OCI-LY7 (cell line): ENCODE measurements at regions not wholly inside any gene's neighbourhood (a gene's known extent, or its start where the extent isn't known, plus 50 kb on each side); places are given as distances from the start of the nearest gene placed in this dataset.
"Not testable (repeated sequence)": the region's sequence is repeated elsewhere in the genome, so short reads cannot be mapped to it uniquely, and the experiment has no call there.

Source experiments
- BruUV-seq: library from RNA; stranded (reverse); fragments of 400-500 nt; replicated peaks from 2 replicates; lab custom pipeline; 2021; lab: Mats Ljungman, UMichigan
- CTCF ChIA-PET: fragments of 300-600 bp; sonication (Branson Sonifier 250); formaldehyde crosslinking; loops from one replicate; lab custom pipeline; 2022; ENCODE audit warnings: antibody characterized with exemption; ENCODE audit not compliant: unreplicated experiment; lab: Charles Lee
- POLR2A ChIA-PET: fragments of 300-600 bp; sonication (Branson Sonifier 250); formaldehyde crosslinking; loops from one replicate; lab custom pipeline; 2022; ENCODE audit warnings: antibody characterized with exemption; lab: Charles Lee
- DNase-seq: peaks from one replicate; pipeline ENCODE4 v3.0.0-alpha.2; 2015; ENCODE audit warnings: low spot score
- H2AFZ ChIP-seq: fragments of 200-600 bp; sonication (generic), shearing (Covaris generic); 2 replicates; pipeline ENCODE4 v1.6.1; 2014; ENCODE audit warnings: mild to moderate bottlenecking, antibody characterized with exemption, low read length, moderate library complexity
- H3K27ac ChIP-seq: fragments of 200-600 bp; sonication (generic); 2 replicates; pipeline ENCODE4 v1.5.1; 2014; ENCODE audit warnings: mixed run types, low read depth, mild to moderate bottlenecking, moderate library complexity, low read length, inconsistent platforms; ENCODE audit not compliant: poor library complexity, severe bottlenecking
- H3K36me3 ChIP-seq: fragments of 200-600 bp; sonication (generic); 2 replicates; pipeline ENCODE4 v1.6.1; 2014; ENCODE audit warnings: mild to moderate bottlenecking, antibody characterized with exemption, low read length, moderate library complexity, mixed read lengths; ENCODE audit not compliant: insufficient read depth
- H3K4me1 ChIP-seq: fragments of 200-600 bp; sonication (generic); 2 replicates; pipeline ENCODE4 v1.5.1; 2014; ENCODE audit warnings: mild to moderate bottlenecking, low read length; ENCODE audit not compliant: insufficient read depth, poor library complexity, severe bottlenecking
- H3K4me2 ChIP-seq: fragments of 200-600 bp; sonication (generic); 2 replicates; pipeline ENCODE4 v1.6.1; 2014; ENCODE audit warnings: mild to moderate bottlenecking, low read length
- H3K4me3 ChIP-seq: fragments of 200-600 bp; sonication (generic); 2 replicates; pipeline ENCODE4 v1.5.1; 2014; ENCODE audit warnings: mild to moderate bottlenecking, low read depth, low read length; ENCODE audit not compliant: poor library complexity, severe bottlenecking
- H3K79me2 ChIP-seq: fragments of 200-600 bp; sonication (generic); 2 replicates; pipeline ENCODE4 v1.6.1; 2016; ENCODE audit warnings: low read depth, mild to moderate bottlenecking, low read length, moderate library complexity, mixed read lengths; ENCODE audit not compliant: insufficient read depth
- H3K9me2 ChIP-seq: fragments of 200-600 bp; sonication (generic); 2 replicates; pipeline ENCODE4 v1.6.1; 2016; ENCODE audit warnings: mild to moderate bottlenecking, low read length, mixed read lengths; ENCODE audit not compliant: insufficient read depth
- H3K9me3 ChIP-seq: fragments of 200-600 bp; sonication (generic); 2 replicates; pipeline ENCODE4 v1.6.1; 2014; ENCODE audit warnings: mild to moderate bottlenecking, mixed run types, low read length, mixed read lengths
- H4K20me1 ChIP-seq: fragments of 200-600 bp; sonication (generic); 2 replicates; pipeline ENCODE4 v1.6.1; 2014; ENCODE audit warnings: mild to moderate bottlenecking, antibody characterized with exemption, low read length, moderate library complexity, mixed read lengths; ENCODE audit not compliant: insufficient read depth
- EZH2phosphoT487 ChIP-seq: fragments of 200-600 bp; sonication (generic); IDR thresholded peaks from 2 replicates; pipeline ENCODE4 v1.6.1; 2018; ENCODE audit warnings: low read depth, borderline replicate concordance, mild to moderate bottlenecking, mixed run types, antibody characterized with exemption, low read length, moderate library complexity, mixed read lengths
- intact Hi-C: fragments of 100-400 bp; cut with micrococcal nuclease; formaldehyde crosslinking; loops from one replicate; pipeline ENCODE4 v1.10.0; 2022; ENCODE audit not compliant: unreplicated experiment
- TF ChIP-seq, protein P1 (sequence below): fragments of 200-600 bp; sonication (generic); conservative IDR thresholded peaks from 2 replicates; pipeline ENCODE4 v1.5.1; 2014; ENCODE audit warnings: mild to moderate bottlenecking, antibody characterized with exemption, low read length, moderate library complexity, mixed read lengths

DNA sequence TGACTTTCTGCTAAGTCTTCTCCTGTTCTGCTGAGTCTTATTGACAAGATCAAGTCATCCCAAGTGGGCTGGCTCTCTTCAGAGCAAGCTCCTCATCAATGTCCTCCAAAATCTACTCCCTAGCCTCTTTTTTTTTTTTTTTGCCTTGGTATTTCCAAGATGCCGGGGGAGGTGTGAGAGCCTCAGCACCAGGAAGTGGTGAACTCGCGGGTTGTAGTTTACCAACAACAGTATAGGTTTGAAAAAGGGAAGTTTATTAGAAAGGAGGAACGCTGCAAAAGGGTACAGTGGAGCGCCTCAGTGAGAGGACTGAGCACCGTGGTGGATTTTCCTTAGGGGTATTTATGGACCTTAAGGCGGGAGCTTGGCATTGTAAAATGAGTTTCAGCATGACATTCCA is 94.3 kb upstream of the SGO1 start:
- POLR2A ChIA-PET, result interaction anchor here (0.6 kb wide), 1 partner anchor 28 kb away, joined by 3 read pairs; no protein-coding TSS in a partner anchor
- Histone ChIP-seq H2AFZ (no peak overlapping the region), H4K20me1 (no peaks in the 10 kb centered on the region), H3K9me2 (no peaks in the 10 kb centered on the region), H3K4me1 (no peaks in the 10 kb centered on the region), H3K9me3 (no peaks in the 10 kb centered on the region), H3K4me3 (no peak overlapping the region), H3K79me2 (no peaks in the 10 kb centered on the region), H3K27ac (no peak overlapping the region), H3K4me2 (no peak overlapping the region), H3K36me3 (no peaks in the 10 kb centered on the region)
- no peak for DNase-seq
- intact Hi-C loops, result no loop called here
- no peak for TF ChIP-seq EZH2phosphoT487
- TF ChIP-seq, protein P1, sequence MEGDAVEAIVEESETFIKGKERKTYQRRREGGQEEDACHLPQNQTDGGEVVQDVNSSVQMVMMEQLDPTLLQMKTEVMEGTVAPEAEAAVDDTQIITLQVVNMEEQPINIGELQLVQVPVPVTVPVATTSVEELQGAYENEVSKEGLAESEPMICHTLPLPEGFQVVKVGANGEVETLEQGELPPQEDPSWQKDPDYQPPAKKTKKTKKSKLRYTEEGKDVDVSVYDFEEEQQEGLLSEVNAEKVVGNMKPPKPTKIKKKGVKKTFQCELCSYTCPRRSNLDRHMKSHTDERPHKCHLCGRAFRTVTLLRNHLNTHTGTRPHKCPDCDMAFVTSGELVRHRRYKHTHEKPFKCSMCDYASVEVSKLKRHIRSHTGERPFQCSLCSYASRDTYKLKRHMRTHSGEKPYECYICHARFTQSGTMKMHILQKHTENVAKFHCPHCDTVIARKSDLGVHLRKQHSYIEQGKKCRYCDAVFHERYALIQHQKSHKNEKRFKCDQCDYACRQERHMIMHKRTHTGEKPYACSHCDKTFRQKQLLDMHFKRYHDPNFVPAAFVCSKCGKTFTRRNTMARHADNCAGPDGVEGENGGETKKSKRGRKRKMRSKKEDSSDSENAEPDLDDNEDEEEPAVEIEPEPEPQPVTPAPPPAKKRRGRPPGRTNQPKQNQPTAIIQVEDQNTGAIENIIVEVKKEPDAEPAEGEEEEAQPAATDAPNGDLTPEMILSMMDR, result no peak
- no TSS peak for BruUV-seq
- CTCF ChIA-PET, result no interaction called here

DNA sequence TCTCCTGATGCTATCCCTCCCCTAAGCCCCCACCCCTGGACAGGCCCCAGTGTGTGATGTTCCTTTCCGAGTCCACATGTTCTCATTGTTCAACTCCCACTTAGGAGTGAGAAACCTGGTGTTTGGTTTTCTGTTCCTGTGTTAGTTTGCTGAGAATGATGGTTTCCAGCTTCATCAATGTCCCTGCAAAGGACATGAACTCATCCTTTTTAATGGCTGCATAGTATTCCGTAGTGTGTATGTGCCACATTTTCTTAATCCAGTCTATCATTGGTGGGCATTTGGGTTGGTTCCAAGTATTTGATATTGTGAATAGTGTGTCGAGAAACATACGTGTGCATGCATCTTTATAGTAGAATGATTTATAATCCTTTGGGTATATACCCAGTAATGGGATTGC is 80.0 kb upstream of the SGO1 start:
- H3K4me3 ChIP-seq, H4K20me1 ChIP-seq, intact Hi-C loops, H3K27ac ChIP-seq, H3K9me3 ChIP-seq, H3K9me2 ChIP-seq, CTCF ChIA-PET, H2AFZ ChIP-seq, H3K4me1 ChIP-seq, H3K36me3 ChIP-seq, POLR2A ChIA-PET, DNase-seq, BruUV-seq, H3K4me2 ChIP-seq, H3K79me2 ChIP-seq: not testable (repeated sequence)

DNA sequence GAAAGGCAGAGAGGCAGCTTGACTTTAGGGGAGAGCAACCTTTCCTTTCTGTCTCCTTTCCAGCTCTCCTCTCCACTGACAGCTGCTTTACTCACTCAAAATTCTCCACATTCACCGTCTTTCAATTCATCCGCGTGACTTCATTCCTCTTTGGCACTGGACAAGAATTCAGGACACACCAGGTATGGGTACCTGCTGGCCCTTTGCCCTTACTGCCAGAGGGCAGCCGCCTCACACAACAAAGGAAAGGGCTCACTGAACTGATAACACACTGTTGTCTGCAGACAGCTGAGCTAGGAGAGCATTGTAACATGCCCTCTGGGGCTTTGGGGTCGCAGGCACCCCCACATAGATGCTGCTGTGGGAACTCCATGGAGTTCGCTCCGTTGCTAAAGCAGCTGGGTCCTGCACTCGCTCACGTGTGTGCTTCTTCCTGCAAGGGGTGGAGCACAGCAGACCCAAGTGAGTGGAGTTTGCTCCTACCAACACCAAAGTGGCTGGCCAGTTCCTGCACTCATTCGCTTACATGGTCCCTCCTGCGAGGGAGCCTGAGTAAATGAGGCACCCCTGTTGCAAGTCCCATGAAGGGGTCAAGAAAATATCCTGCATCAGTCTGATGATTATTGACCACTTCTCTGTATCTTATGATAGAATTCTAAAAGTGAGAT is 79.0 kb upstream of the SGO1 start:
- H3K4me2 ChIP-seq, result no peak overlapping the region
- no peaks in the 10 kb centered on the region for H3K9me2 ChIP-seq
- no peaks in the 10 kb centered on the region for H3K36me3 ChIP-seq
- H3K79me2 ChIP-seq, result no peaks in the 10 kb centered on the region
- no peaks in the 10 kb centered on the region for H3K4me1 ChIP-seq
- no peak overlapping the region for H3K27ac ChIP-seq
- H3K9me3 ChIP-seq, result no peaks in the 10 kb centered on the region
- no peak for DNase-seq
- no peak for TF ChIP-seq EZH2phosphoT487
- TF ChIP-seq, protein P1, result no peak
- BruUV-seq, result no TSS peak
- POLR2A ChIA-PET, result no interaction called here
- H4K20me1 ChIP-seq, result no peaks in the 10 kb centered on the region
- intact Hi-C loops, result no loop called here
- H2AFZ ChIP-seq, result no peak overlapping the region
- CTCF ChIA-PET, result no interaction called here
- H3K4me3 ChIP-seq, result no peak overlapping the region
